SK-N-SH (cell line): ENCODE measurements at regions not wholly inside any gene's neighbourhood (a gene's known extent, or its start where the extent isn't known, plus 50 kb on each side); places are given as distances from the start of the nearest gene placed in this dataset.

Experiments used
- CTCF ChIA-PET: fragments of 300-600, 350-600 bp; formaldehyde crosslinking; extraction: SDS; loops from one replicate; lab custom pipeline; 2021; lab: Yijun Ruan, JAX
- POLR2A ChIA-PET: fragments of 350-600 bp; sonication (Branson Sonifier 250); formaldehyde crosslinking; extraction: SDS; loops from one replicate; lab custom pipeline; 2020; ENCODE audit warnings: antibody characterized with exemption, inconsistent platforms; lab: Yijun Ruan, JAX
- DNase-seq: peaks from one replicate; pipeline ENCODE4 v3.0.0; 2012
- H2AFZ ChIP-seq: fragments of 200-600 bp; sonication (generic); 2 replicates; pipeline ENCODE4 v1.8.1; 2016; ENCODE audit warnings: antibody characterized with exemption, mild to moderate bottlenecking, low read depth
- H3F3A ChIP-seq: fragments of 200-600 bp; sonication (generic); replicated peaks from 2 replicates; pipeline ENCODE3; 2016; ENCODE audit warnings: antibody characterized with exemption, mild to moderate bottlenecking; ENCODE audit not compliant: insufficient read depth
- H3K27ac ChIP-seq, 2 experiments: fragments of 200-500 bp in 1 of 2; fragments of 200-600 bp in 1 of 2; sonication (Bioruptor generic) in 1 of 2; sonication (generic), shearing (Covaris generic) in 1 of 2; 2 replicates each; pipeline versions ENCODE4 v1.5.1 to v1.6.1; 2014 to 2016; ENCODE audit warnings: low read depth in 2 of 2, inconsistent platforms in 1 of 2, low read length in 1 of 2, mild to moderate bottlenecking in 1 of 2, mixed read lengths in 1 of 2
- H3K27me3 ChIP-seq: fragments of 200-600 bp; sonication (generic), shearing (Covaris generic); 2 replicates; pipeline ENCODE4 v1.6.1; 2016; ENCODE audit warnings: mixed run types; ENCODE audit not compliant: insufficient read depth
- H3K36me3 ChIP-seq, 2 experiments: fragments of 200-500 bp in 1 of 2; fragments of 200-600 bp in 1 of 2; sonication (Bioruptor generic) in 1 of 2; sonication (generic) in 1 of 2; replicated peaks in 1 of 2; 2 replicates each; pipeline versions ENCODE3 to v1.5.1; 2014 to 2016; ENCODE audit warnings: low read length in 1 of 2, mild to moderate bottlenecking in 1 of 2; ENCODE audit not compliant: insufficient read depth in 2 of 2, control insufficient read depth in 1 of 2
- H3K4me1 ChIP-seq, 2 experiments: fragments of 200-500 bp in 1 of 2; fragments of 200-600 bp in 1 of 2; sonication (Bioruptor generic) in 1 of 2; sonication (generic), shearing (Covaris generic) in 1 of 2; 2 replicates each; pipeline versions ENCODE4 v1.5.1 to v1.6.1; 2014 to 2016; ENCODE audit warnings: low read depth in 1 of 2, low read length in 1 of 2, mixed run types in 1 of 2; ENCODE audit not compliant: insufficient read depth in 2 of 2, control insufficient read depth in 1 of 2
- H3K4me2 ChIP-seq: fragments of 200-600 bp; sonication (generic), shearing (Covaris generic); 2 replicates; pipeline ENCODE4 v1.6.1; 2017; ENCODE audit warnings: mixed run types
- H3K4me3 ChIP-seq, 2 experiments: fragments of 200-500 bp in 1 of 2; fragments of 200-600 bp in 1 of 2; sonication (Bioruptor generic) in 1 of 2; sonication (generic), shearing (Covaris generic) in 1 of 2; 2 replicates each; pipeline versions ENCODE4 v1.5.1 to v1.8.1; 2014 to 2016; ENCODE audit warnings: low read depth in 2 of 2, inconsistent platforms in 1 of 2, low read length in 1 of 2, mild to moderate bottlenecking in 1 of 2, mixed read lengths in 1 of 2, moderate library complexity in 1 of 2
- H3K79me2 ChIP-seq: fragments of 200-600 bp; sonication (generic); 2 replicates; pipeline ENCODE4 v1.8.1; 2017; ENCODE audit warnings: mild to moderate bottlenecking; ENCODE audit not compliant: insufficient read depth
- H3K9ac ChIP-seq: fragments of 200-600 bp; sonication (generic); 2 replicates; pipeline ENCODE4 v1.6.1; 2017; ENCODE audit warnings: mixed run types
- H3K9me2 ChIP-seq: fragments of 200-600 bp; sonication (generic); 2 replicates; pipeline ENCODE4 v1.6.1; 2017; ENCODE audit warnings: mixed run types
- H3K9me3 ChIP-seq: fragments of 200-600 bp; sonication (generic); 2 replicates; pipeline ENCODE4 v1.6.1; 2017; ENCODE audit warnings: mixed run types, mild to moderate bottlenecking, moderate library complexity
- H4K20me1 ChIP-seq: fragments of 200-600 bp; sonication (generic); 2 replicates; pipeline ENCODE4 v1.6.1; 2017; ENCODE audit warnings: mild to moderate bottlenecking, mixed run types; ENCODE audit not compliant: insufficient read depth
- CHD2 ChIP-seq: fragments of 150-350 bp; IDR thresholded peaks from 2 replicates; pipeline ENCODE4 v1.6.1; 2018; ENCODE audit warnings: low read length; ENCODE audit not compliant: partially characterized antibody
- FOSL2 ChIP-seq: IDR thresholded peaks from 2 replicates; pipeline ENCODE4 v1.4.0; 2012; ENCODE audit warnings: low read depth, mild to moderate bottlenecking, moderate library complexity, borderline replicate concordance
- FOXM1 ChIP-seq: IDR thresholded peaks from 2 replicates; pipeline ENCODE4 v1.4.0; 2012; ENCODE audit warnings: low read depth, mild to moderate bottlenecking
- MEF2A ChIP-seq: IDR thresholded peaks from 2 replicates; pipeline ENCODE4 v1.4.0; 2012; ENCODE audit warnings: low read depth, borderline replicate concordance
- MXI1 ChIP-seq: IDR thresholded peaks from 2 replicates; pipeline ENCODE4 v1.6.1; 2012; ENCODE audit warnings: mild to moderate bottlenecking, low read depth, low read length, improper control_type of control experiment
- NFIC ChIP-seq: IDR thresholded peaks from 2 replicates; pipeline ENCODE4 v1.4.0; 2012; ENCODE audit warnings: borderline replicate concordance
- NRF1 ChIP-seq: IDR thresholded peaks from 2 replicates; pipeline ENCODE4 v1.6.1; 2012; ENCODE audit warnings: low read depth, mild to moderate bottlenecking, low read length
- RCOR1 ChIP-seq: fragments of 150-350 bp; IDR thresholded peaks from 2 replicates; pipeline ENCODE4 v1.6.1; 2017; ENCODE audit warnings: antibody characterized with exemption, low read length
- RFX5 ChIP-seq: IDR thresholded peaks from 2 replicates; pipeline ENCODE4 v1.6.1; 2012; ENCODE audit warnings: mild to moderate bottlenecking, improper control_type of control experiment, low read length
- RXRA ChIP-seq: IDR thresholded peaks from 2 replicates; pipeline ENCODE4 v1.4.0; 2012; ENCODE audit warnings: low read depth, mild to moderate bottlenecking, borderline replicate concordance
- SIN3A ChIP-seq: IDR thresholded peaks from 2 replicates; pipeline ENCODE4 v1.6.1; 2012; ENCODE audit warnings: low read depth, mild to moderate bottlenecking, low read length, moderate library complexity, borderline replicate concordance
- TAF1 ChIP-seq: IDR thresholded peaks from 2 replicates; pipeline ENCODE4 v1.6.1; 2012; ENCODE audit warnings: low read depth, mild to moderate bottlenecking, low read length, moderate library complexity, borderline replicate concordance
- TCF12 ChIP-seq: IDR thresholded peaks from 2 replicates; pipeline ENCODE4 v1.4.0; 2012
- TEAD4 ChIP-seq: IDR thresholded peaks from 2 replicates; pipeline ENCODE4 v1.4.0; 2012; ENCODE audit warnings: mild to moderate bottlenecking, borderline replicate concordance; ENCODE audit not compliant: insufficient read depth
- USF1 ChIP-seq: IDR thresholded peaks from 2 replicates; pipeline ENCODE4 v1.4.0; 2012; ENCODE audit warnings: low read depth, borderline replicate concordance
- ZBTB33 ChIP-seq: IDR thresholded peaks from 2 replicates; pipeline ENCODE4 v1.4.0; 2012; ENCODE audit warnings: low read depth, borderline replicate concordance
- WGBS: methylation state at CpG from one replicate; pipeline ENCODE4 v1.1.6; 2017; ENCODE audit warnings: low lambda C conversion rate; 5-methylcytosine and 5-hydroxymethylcytosine counted together

GRCh38 chr2:221176667-221177066 is 395.4 kb downstream of the EPHA4 start:
- no peaks in the 10 kb centered on the region for H3F3A ChIP-seq
- under 1% methylated on average over 6 of the region's 6 CpGs for WGBS
- H3K36me3 ChIP-seq, result no peaks in the 10 kb centered on the region
- H3K9me2 ChIP-seq, result no peaks in the 10 kb centered on the region
- no peak for DNase-seq
- no peaks in the 10 kb centered on the region for H3K9me3 ChIP-seq
- no peak overlapping the region for H3K4me3 ChIP-seq
- H3K9ac ChIP-seq, result no peak overlapping the region
- no peaks in the 10 kb centered on the region for H3K4me1 ChIP-seq
- H4K20me1 ChIP-seq, result no peaks in the 10 kb centered on the region
- no peaks in the 10 kb centered on the region for H3K27me3 ChIP-seq
- no peak overlapping the region for H3K27ac ChIP-seq
- no peak for TF ChIP-seq CHD2
- TF ChIP-seq MEF2A, result no peak
- no peak for TF ChIP-seq TEAD4
- TF ChIP-seq TAF1, result no peak
- no peak for TF ChIP-seq ZBTB33
- TF ChIP-seq RXRA, result no peak
- no peak for TF ChIP-seq NFIC
- no peak for TF ChIP-seq RFX5
- TF ChIP-seq FOXM1, result no peak
- TF ChIP-seq MXI1, result no peak
- ChIA-PET POLR2A (no interaction called here), CTCF (no interaction called here)
- no peak overlapping the region for H2AFZ ChIP-seq
- H3K4me2 ChIP-seq, result no peak overlapping the region
- no peaks in the 10 kb centered on the region for H3K79me2 ChIP-seq

- H3F3A ChIP-seq, result no peaks in the 10 kb centered on the region
- 0% methylated on average over 4 of the region's 4 CpGs for WGBS
- H3K27me3 ChIP-seq, result no peaks in the 10 kb centered on the region
- no peak overlapping the region for H3K9ac ChIP-seq
- TF ChIP-seq SIN3A, result no peak
- TF ChIP-seq TCF12, result no peak
- TF ChIP-seq USF1, result no peak
- TF ChIP-seq TEAD4, result no peak
- no peak for TF ChIP-seq RCOR1
- no peak for TF ChIP-seq FOSL2
- TF ChIP-seq NRF1, result no peak
- no peak for TF ChIP-seq RFX5
- ChIA-PET CTCF (no interaction called here), POLR2A (no interaction called here)
- no peak overlapping the region for H3K4me2 ChIP-seq
- DNase-seq, result no peak
- H3K79me2 ChIP-seq, result no peaks in the 10 kb centered on the region
- H3K36me3 ChIP-seq, result no peaks in the 10 kb centered on the region
- H2AFZ ChIP-seq, result no peak overlapping the region
- H3K4me1 ChIP-seq, result no peaks in the 10 kb centered on the region
- no peaks in the 10 kb centered on the region for H3K9me3 ChIP-seq
- no peak overlapping the region for H3K4me3 ChIP-seq
- H4K20me1 ChIP-seq, result no peaks in the 10 kb centered on the region
- no peak overlapping the region for H3K27ac ChIP-seq
- H3K9me2 ChIP-seq, result no peaks in the 10 kb centered on the region
These were observed 394.0 kb downstream of the EPHA4 start for GRCh38 chr2:221178139-221178538.
